Stimulated activated naive CD4-positive, alpha-beta T cell (primary cell): ENCODE measurements at regions not wholly inside any gene's neighbourhood (a gene's known extent, or its start where the extent isn't known, plus 50 kb on each side); places are given as distances from the start of the nearest gene placed in this dataset.
"Not testable (repeated sequence)": the region's sequence is repeated elsewhere in the genome, so short reads cannot be mapped to it uniquely, and the experiment has no call there.

ENCODE experiments used
- DNase-seq, 6 experiments: peaks; one replicate each; lab custom pipeline; 2025; lab: John Stamatoyannopoulos, UW

DNA sequence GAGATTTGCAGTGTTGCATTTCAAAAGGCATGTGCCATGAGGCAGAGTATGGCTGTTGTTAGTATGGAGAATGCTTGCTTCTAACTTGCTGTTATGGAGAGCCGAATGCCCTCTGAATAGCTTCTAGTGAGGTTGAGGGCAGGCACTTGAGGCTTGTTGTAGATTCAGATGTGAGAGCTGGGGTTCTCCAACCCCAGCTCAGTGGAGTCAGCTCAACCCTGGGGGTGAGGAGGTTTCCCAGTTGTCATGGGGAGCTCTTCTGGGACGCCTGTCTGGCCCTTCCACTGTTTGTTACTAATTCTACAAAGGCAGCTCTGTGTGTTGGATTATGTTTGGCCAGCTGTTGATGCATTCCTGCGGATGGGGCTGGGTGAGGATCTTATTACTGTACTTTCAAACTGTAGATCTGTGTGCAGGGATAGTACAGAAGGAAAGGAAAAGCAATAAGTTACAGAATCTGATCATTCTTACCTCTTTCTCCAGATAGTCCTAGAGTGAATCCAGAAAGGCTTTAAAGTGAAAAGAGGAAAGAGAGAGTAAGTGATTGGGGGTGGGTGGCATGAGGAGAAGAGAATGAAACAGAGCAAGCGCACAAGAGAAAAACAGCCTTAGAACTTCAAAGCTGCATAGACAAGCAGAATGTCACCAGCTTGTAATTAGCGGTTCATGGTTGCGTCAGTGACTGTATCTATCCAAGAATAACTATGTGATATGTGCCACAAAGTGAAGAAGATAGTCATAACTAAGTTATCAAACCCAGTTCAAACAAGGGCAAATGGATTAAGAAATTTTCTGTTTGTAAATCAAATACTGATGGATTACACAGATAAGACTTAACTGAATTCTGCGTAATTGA, 148.7 kb downstream of the PRL start:
- DNase-seq, result peak in 3 of 6 experiments; percentile 19 to 49 (median 30)

- DNase-seq, result no peak
These were observed 147.7 kb downstream of the PRL start for GRCh38 chr6:22149096-22149495.

GRCh38 chr6:22149501-22150367, 147.1 kb downstream of the PRL start:
- no peak for DNase-seq

GRCh38 chr6:22150368-22151035, 146.3 kb downstream of the PRL start:
- no peak for DNase-seq

DNA sequence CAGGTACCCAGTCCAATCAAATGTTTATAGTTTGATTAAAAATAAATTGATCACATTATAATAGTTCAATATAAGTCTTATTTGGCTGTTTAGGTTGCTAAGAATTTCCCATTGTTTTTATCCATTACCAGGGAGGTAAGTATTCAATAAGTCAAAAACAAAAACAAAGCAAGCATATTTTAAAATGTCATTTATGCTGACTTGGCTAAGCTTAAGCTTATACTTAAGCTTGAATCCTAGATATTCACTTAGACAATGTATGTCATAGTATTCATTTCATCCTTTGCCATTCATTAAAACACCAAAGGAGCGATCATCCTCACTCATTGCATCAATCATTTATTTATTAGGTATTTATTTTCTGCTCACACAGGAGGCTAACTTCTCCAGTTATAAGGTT, 144.9 kb downstream of the PRL start:
- DNase-seq, result no peak

DNA sequence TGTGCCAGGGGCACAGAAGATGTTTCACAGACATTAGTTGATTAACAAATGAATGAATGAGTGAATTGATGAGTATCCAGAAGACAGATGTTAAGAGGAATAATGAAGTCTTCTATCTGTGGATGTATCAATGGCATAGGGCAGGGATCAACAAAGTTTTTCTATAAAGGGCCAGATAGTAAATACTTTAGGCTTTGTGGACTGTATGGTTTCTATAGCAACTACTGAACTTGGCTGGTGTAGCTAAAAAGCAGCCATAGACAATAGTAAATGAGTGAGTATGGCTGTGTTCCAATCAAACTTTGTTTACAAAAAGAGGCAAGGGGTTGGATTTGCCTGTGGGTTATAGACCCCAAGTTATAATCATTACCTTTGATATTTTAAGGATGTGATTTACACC, 144.0 kb downstream of the PRL start:
- DNase-seq, result no peak

GRCh38 chr6:22153384-22154158, 143.3 kb downstream of the PRL start:
- no peak for DNase-seq

- no peak for DNase-seq
These were observed 141.3 kb downstream of the PRL start for GRCh38 chr6:22155551-22155950.

GRCh38 chr6:22157233-22157632, 139.6 kb downstream of the PRL start:
- no peak for DNase-seq

DNA sequence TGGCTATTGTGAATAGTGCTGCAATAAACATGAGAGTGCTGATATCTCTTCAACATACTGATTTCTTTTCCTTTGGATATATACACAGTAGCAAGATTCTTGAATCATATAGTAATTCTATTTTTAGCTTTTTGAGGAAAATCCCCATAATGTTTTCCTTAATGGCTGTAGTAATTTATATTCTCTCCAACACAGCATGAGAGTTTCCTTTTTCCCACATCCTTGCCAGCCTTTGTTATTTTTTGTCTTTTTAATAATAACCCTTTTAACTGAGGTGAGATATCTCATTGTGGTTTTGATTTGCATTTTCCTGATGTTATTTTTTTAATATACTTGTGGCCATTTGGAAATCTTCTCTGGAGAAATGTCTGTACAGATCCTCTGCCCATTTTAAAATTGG, 132.6 kb downstream of the PRL start:
- no peak for DNase-seq

DNA sequence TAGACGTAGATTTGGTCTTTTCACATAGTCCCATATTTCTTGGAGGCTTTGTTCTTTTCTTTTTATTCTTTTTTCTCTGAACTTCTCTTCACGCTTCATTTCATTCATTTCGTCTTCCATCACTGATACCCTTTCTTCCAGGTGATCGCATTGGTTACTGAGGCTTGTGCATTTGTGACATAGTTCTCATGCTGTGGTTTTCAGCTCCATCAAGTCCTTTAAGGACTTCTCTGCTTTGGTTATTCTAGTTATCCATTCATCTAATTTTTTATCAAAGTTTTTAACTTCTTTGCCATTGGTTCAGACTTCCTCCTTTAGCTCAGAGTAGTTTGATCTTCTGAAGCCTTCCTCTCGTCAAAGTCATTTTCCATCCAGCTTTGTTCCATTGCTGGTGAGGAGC, 125.8 kb downstream of the PRL start:
- not testable (repeated sequence) for DNase-seq

DNA sequence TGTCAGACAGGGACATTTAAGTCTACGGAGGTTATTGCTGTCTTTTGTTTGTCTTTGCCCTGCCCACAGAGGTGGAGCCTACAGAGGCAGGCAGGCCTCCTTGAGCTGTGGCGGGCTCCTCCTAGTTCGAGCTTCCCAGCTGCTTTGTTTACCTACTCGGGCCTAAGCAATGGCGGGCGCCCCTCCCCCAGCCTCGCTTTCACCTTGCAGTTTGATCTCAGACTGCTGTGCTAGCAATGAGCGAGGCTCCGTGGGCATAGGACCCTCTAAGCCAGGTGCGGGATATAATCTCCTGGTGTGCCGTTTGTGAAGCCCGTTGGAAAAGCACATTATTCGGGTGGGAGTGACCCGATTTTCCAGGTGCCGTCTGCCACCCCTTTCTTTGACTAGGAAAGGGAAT, 125.0 kb downstream of the PRL start:
- DNase-seq, result not testable (repeated sequence)

GRCh38 chr6:22173311-22173710, 123.5 kb downstream of the PRL start:
- DNase-seq, result no peak

DNA sequence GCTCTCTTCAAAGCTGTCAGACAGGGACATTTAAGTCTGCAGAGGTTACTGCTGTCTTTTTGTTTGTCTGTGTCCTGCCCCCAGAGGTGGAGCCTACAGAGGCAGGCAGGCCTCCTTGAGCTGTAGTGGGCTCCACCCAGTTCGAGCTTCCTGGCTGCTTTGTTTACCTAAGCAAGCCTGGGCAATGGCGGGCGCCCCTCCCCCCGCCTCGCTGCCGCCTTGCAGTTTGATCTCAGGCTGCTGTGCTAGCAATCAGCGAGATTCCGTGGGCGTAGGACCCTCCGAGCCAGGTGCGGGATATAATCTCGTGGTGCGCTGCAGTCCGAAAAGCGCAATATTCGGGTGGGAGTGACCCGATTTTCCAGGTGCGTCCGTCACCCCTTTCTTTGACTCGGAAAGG, 116.6 kb downstream of the PRL start:
- DNase-seq, result not testable (repeated sequence)

DNA sequence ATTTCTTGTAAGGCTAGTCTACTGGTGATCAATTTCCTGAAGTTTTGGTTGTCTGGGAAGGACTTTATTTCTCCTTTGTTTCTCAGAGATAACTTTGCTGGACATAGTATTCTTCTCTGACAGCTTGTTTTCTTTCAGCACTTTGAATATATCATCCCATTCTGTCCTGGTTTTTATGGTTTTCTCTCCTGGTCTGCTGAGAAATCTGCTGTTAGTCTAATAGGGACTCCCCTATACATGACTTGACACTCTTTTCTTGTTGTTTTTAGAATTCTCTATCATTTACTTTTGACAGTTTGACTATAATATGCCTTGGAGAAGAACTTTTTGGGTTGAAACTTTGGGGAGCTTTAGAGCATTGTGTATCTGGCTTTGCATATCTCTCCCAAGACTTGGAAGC, 112.5 kb downstream of the PRL start:
- DNase-seq, result no peak

DNA sequence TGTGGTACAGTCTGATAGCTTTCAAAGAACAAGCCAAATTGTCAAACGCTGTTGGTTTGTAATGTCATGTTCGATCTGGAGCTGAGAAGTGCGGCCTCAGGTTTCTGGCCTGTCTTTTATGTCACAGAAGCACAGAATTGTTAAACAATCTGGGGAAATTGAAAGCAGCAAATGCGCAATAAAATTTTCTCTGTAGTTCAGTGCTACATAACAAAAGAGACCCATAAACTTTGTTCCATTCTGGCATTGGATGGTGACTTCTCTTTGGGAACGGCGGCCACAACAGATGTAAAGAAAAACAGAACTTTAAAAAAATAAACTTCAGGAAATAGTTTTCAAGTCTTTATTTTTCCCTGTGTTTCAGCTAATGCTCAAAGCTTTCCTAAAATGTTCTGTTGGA, 106.9 kb downstream of the PRL start:
- no peak for DNase-seq

- no peak for DNase-seq
These were observed 102.5 kb downstream of the PRL start for GRCh38 chr6:22194188-22194921.

DNA sequence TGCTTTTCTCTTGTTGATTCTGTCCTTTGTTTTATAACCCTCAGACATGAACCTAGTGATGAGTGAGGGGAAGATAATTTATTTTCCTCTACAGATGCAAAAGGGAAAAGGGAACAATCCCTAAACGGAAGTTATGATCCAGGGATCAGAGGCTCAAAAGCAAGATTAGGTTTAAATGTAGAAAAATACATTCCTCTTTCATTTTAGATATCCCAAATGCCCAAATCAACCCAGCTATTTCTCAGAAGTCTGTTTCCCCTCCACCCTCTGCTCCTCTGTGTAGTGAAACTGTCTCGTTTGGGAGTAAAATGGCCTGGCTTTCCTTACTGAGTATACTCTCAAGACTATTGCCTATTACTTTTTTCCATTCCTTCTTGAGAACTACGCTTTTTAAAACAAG, 97.1 kb downstream of the PRL start:
- no peak for DNase-seq

DNA sequence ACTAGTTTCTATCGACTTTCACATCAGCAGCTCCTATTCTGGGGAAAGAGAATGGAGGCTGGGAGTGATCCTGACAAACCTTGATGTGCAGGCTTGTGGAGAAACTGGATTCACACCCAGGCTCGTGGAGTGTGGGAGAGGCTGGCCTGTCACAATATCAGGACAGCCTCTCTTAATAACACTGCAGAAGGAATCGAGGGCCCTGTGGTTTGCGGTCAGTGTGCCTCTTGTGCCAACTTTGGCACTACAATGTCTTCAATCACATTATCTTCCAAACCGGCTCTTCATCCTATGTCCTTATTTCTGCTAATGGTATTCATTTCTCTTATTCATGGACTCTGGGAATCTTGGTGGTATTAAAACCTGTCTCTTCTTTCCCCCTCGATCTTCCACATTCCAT, 92.7 kb downstream of the PRL start:
- DNase-seq, result no peak

DNA sequence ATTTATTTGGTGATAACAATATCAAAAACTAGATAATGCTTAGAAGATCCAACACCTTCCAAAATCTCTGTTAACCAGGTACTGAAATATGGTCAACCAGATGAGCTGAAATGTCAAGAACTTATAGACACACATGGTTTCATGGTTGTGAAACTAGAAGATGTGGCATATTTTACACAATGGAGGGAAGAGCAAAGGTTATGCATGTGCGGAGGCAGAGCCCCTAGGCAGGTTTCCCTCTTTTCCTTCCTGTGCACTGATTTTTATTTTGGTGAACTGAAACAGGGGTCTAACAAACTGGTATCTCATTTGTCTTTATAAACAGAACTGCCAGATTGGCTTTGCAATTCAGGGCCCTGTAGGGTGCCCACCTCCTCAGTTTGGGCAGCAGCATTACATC, 91.6 kb downstream of the PRL start:
- DNase-seq, result no peak

- no peak for DNase-seq
These were observed 90.7 kb downstream of the PRL start for GRCh38 chr6:22206106-22206505.
